ENCODE measurements at regions not wholly inside any gene's neighbourhood (a gene's known extent, or its start where the extent isn't known, plus 50 kb on each side); places are given as distances from the start of the nearest gene placed in this dataset.

DNA sequence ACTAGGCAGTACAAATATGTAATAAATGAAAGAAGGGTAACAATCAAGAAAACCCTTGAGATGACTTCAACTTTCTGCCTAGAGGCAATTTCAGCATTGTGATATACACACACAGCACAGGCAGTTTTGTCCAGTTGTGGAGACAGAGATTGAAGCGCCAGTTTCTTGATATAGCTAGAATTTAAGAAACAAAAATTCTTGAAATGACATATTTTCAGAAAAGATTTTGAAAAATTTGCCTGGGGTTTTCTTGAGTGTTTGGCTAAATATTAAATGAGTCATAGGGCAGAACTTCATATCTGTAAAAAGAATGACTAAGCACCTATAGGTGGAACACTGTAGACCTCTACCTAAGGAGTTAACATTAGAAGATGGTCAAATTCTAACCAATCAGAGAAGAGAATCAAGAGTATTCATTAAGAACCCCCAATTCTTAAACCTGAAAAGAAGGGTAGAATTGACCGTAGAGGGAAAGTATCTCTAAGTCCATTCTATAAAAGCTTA is 1266.8 kb upstream of the TMEFF2 start:
- Histone ChIP-seq H3K36me3 (ENCODE audit: insufficient read depth, low read length, poor library complexity, severe bottlenecking) (no peaks in the 10 kb centered on the region), H3K4me1 (ENCODE audit: insufficient read depth, low read length, poor library complexity, severe bottlenecking) (no peaks in the 10 kb centered on the region), H3K4me3 (ENCODE audit: low read depth, low read length, poor library complexity, severe bottlenecking) (no peak overlapping the region), H3K9me3 (ENCODE audit: low read depth, low read length, poor library complexity, severe bottlenecking) (no peaks in the 10 kb centered on the region), H3K27ac (ENCODE audit: low read depth, low read length, poor library complexity, severe bottlenecking) (no peak overlapping the region), H3K27me3 (replicated peaks; ENCODE audit: insufficient read depth, low read depth, low read length, poor library complexity) (no peaks in the 10 kb centered on the region)
- no TSS peak for BruUV-seq (replicated peaks)
- intact Hi-C loops (cut with micrococcal nuclease; ENCODE audit: unreplicated experiment) = no loop called here
- ChIA-PET POLR2A (ENCODE audit: low non-redundant PET) (no interaction called here), CTCF (no interaction called here)
- DNase-seq (ENCODE audit: low spot score) = no peak
- TF ChIP-seq, protein P1, sequence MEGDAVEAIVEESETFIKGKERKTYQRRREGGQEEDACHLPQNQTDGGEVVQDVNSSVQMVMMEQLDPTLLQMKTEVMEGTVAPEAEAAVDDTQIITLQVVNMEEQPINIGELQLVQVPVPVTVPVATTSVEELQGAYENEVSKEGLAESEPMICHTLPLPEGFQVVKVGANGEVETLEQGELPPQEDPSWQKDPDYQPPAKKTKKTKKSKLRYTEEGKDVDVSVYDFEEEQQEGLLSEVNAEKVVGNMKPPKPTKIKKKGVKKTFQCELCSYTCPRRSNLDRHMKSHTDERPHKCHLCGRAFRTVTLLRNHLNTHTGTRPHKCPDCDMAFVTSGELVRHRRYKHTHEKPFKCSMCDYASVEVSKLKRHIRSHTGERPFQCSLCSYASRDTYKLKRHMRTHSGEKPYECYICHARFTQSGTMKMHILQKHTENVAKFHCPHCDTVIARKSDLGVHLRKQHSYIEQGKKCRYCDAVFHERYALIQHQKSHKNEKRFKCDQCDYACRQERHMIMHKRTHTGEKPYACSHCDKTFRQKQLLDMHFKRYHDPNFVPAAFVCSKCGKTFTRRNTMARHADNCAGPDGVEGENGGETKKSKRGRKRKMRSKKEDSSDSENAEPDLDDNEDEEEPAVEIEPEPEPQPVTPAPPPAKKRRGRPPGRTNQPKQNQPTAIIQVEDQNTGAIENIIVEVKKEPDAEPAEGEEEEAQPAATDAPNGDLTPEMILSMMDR (conservative IDR thresholded peaks at IDR 0.05; ENCODE audit: low read depth, low read length) = no peak
- no peak for TF ChIP-seq EZH2 (IDR thresholded peaks at IDR 0.05; ENCODE audit: borderline replicate concordance, low read depth, low read length, poor library complexity, severe bottlenecking)

- TF ChIP-seq, protein P1 (conservative IDR thresholded peaks at IDR 0.05; ENCODE audit: low read depth, low read length) = no peak
- TF ChIP-seq EZH2 (IDR thresholded peaks at IDR 0.05; ENCODE audit: borderline replicate concordance, low read depth, low read length, poor library complexity, severe bottlenecking) = no peak
- H3K4me1 ChIP-seq (ENCODE audit: insufficient read depth, low read length, poor library complexity, severe bottlenecking) = no peaks in the 10 kb centered on the region
- H3K36me3 ChIP-seq (ENCODE audit: insufficient read depth, low read length, poor library complexity, severe bottlenecking) = no peaks in the 10 kb centered on the region
- POLR2A ChIA-PET (ENCODE audit: low non-redundant PET) = no interaction called here
- no peaks in the 10 kb centered on the region for H3K9me3 ChIP-seq (ENCODE audit: low read depth, low read length, poor library complexity, severe bottlenecking)
- no peak for DNase-seq (ENCODE audit: low spot score)
- intact Hi-C loops (cut with micrococcal nuclease; ENCODE audit: unreplicated experiment) = no loop called here
- BruUV-seq (replicated peaks) = no TSS peak
- no peak overlapping the region for H3K4me3 ChIP-seq (ENCODE audit: low read depth, low read length, poor library complexity, severe bottlenecking)
- CTCF ChIA-PET = no interaction called here
- no peaks in the 10 kb centered on the region for H3K27me3 ChIP-seq (replicated peaks; ENCODE audit: insufficient read depth, low read depth, low read length, poor library complexity)
- H3K27ac ChIP-seq (ENCODE audit: low read depth, low read length, poor library complexity, severe bottlenecking) = no peak overlapping the region
These were observed 1252.2 kb upstream of the TMEFF2 start for GRCh38 chr2:193446967-193447366.

DNA sequence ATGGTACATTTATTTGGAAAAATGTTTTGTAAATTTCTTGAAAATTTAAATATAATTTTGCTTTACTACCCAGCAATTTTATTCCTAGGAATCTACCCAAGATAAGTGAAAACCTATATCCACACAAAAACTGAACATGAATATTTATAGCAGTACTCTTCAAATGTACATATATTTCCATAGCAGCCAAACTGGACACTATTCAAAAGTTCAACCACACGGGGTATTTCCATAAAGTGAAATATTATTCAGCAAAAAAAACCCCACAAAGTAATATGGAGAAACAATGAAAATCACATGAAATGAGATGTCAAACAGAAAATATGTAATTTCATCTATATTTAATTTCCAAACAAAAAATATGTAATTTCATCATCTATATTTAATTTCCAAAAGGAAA is 1247.6 kb upstream of the TMEFF2 start:
- intact Hi-C loops (cut with micrococcal nuclease; ENCODE audit: unreplicated experiment) = no loop called here
- BruUV-seq (replicated peaks) = no TSS peak

More for the DNA sequence above, 1247.6 kb upstream of the TMEFF2 start:
- ChIA-PET CTCF (no interaction called here), POLR2A (ENCODE audit: low non-redundant PET) (no interaction called here)
- no peaks in the 10 kb centered on the region for H3K27me3 ChIP-seq (replicated peaks; ENCODE audit: insufficient read depth, low read depth, low read length, poor library complexity)
- H3K4me3 ChIP-seq (ENCODE audit: low read depth, low read length, poor library complexity, severe bottlenecking) = no peak overlapping the region
- no peak overlapping the region for H3K27ac ChIP-seq (ENCODE audit: low read depth, low read length, poor library complexity, severe bottlenecking)
- no peaks in the 10 kb centered on the region for H3K36me3 ChIP-seq (ENCODE audit: insufficient read depth, low read length, poor library complexity, severe bottlenecking)
- peaks cover 5% of the 10 kb centered on the region for H3K4me1 ChIP-seq (ENCODE audit: insufficient read depth, low read length, poor library complexity, severe bottlenecking)
- no peak for TF ChIP-seq EZH2 (IDR thresholded peaks at IDR 0.05; ENCODE audit: borderline replicate concordance, low read depth, low read length, poor library complexity, severe bottlenecking)
- TF ChIP-seq, protein P1 (conservative IDR thresholded peaks at IDR 0.05; ENCODE audit: low read depth, low read length) = no peak
- DNase-seq (ENCODE audit: low spot score) = no peak
- no peaks in the 10 kb centered on the region for H3K9me3 ChIP-seq (ENCODE audit: low read depth, low read length, poor library complexity, severe bottlenecking)
